DMS 273 treated with DMSO at 0.1 percent for 48 hours (cell line): ENCODE measurements at regions not wholly inside any gene's neighbourhood (a gene's known extent, or its start where the extent isn't known, plus 50 kb on each side); places are given as distances from the start of the nearest gene placed in this dataset.

Experiments
- DNase-seq: peaks from one replicate; lab custom pipeline; 2025; lab: John Stamatoyannopoulos, UW

GRCh38 chr22:27474112-27474571 lies 327.4 kb downstream of the MN1 start:
- no peak for DNase-seq

GRCh38 chr22:27474711-27475547 lies 326.6 kb downstream of the MN1 start:
- no peak for DNase-seq

GRCh38 chr22:27475548-27475897 lies 326.0 kb downstream of the MN1 start:
- DNase-seq = no peak

GRCh38 chr22:27476318-27476717 lies 325.2 kb downstream of the MN1 start:
- no peak for DNase-seq

- DNase-seq = no peak
Observed at GRCh38 chr22:27476729-27477128, 324.8 kb downstream of the MN1 start.

GRCh38 chr22:27477171-27477570 lies 324.4 kb downstream of the MN1 start:
- DNase-seq = no peak

- no peak for DNase-seq
Observed at GRCh38 chr22:27480487-27480886, 321.1 kb downstream of the MN1 start.

GRCh38 chr22:27482402-27482801 lies 319.2 kb downstream of the MN1 start:
- no peak for DNase-seq

GRCh38 chr22:27483095-27483785 lies 318.3 kb downstream of the MN1 start:
- no peak for DNase-seq

GRCh38 chr22:27485842-27486241 lies 315.7 kb downstream of the MN1 start:
- DNase-seq = no peak

GRCh38 chr22:27487600-27488452 lies 313.7 kb downstream of the MN1 start:
- DNase-seq = no peak

- DNase-seq = no peak
Observed at GRCh38 chr22:27488456-27489177, 312.9 kb downstream of the MN1 start.

GRCh38 chr22:27489178-27489675 lies 312.3 kb downstream of the MN1 start:
- no peak for DNase-seq

- no peak for DNase-seq
Observed at GRCh38 chr22:27490080-27490479, 311.5 kb downstream of the MN1 start.

- no peak for DNase-seq
Observed at GRCh38 chr22:27491888-27492287, 309.7 kb downstream of the MN1 start.

- no peak for DNase-seq
Observed at GRCh38 chr22:27492566-27493201, 308.9 kb downstream of the MN1 start.

- no peak for DNase-seq
Observed at GRCh38 chr22:27493796-27494195, 307.8 kb downstream of the MN1 start.

GRCh38 chr22:27494785-27495184 lies 306.8 kb downstream of the MN1 start:
- DNase-seq = no peak

- no peak for DNase-seq
Observed at GRCh38 chr22:27495325-27495724, 306.2 kb downstream of the MN1 start.

GRCh38 chr22:27499121-27499520 lies 302.4 kb downstream of the MN1 start:
- DNase-seq = no peak
